Cardiac fibroblast (primary cell): ENCODE measurements at regions not wholly inside any gene's neighbourhood (a gene's known extent, or its start where the extent isn't known, plus 50 kb on each side); places are given as distances from the start of the nearest gene placed in this dataset.
A peak's percentile ranks its signal among the peaks of the same experiment; 100 is the strongest.
"Not testable (repeated sequence)": the region's sequence is repeated elsewhere in the genome, so short reads cannot be mapped to it uniquely, and the experiment has no call there.

ENCODE experiments used
- DNase-seq, 2 donors: peaks; one replicate each; pipeline versions ENCODE4 v3.0.0 to v3.0.0-alpha.2; 2010; ENCODE audit warnings: low read depth in 2 of 2
- H3K4me3 ChIP-seq, 2 donors: replicated peaks in 1 of 2; 1 replicate in 1 of 2; 2 replicates in 1 of 2; pipeline ENCODE4 v1.5.1; 2011; ENCODE audit warnings: low read depth in 2 of 2, low read length in 2 of 2, mild to moderate bottlenecking in 2 of 2, moderate library complexity in 1 of 2
- CTCF ChIP-seq: IDR thresholded peaks from one replicate; pipeline ENCODE4 v1.5.1; 2011; ENCODE audit warnings: low read depth, mild to moderate bottlenecking, low read length, inconsistent platforms

DNA sequence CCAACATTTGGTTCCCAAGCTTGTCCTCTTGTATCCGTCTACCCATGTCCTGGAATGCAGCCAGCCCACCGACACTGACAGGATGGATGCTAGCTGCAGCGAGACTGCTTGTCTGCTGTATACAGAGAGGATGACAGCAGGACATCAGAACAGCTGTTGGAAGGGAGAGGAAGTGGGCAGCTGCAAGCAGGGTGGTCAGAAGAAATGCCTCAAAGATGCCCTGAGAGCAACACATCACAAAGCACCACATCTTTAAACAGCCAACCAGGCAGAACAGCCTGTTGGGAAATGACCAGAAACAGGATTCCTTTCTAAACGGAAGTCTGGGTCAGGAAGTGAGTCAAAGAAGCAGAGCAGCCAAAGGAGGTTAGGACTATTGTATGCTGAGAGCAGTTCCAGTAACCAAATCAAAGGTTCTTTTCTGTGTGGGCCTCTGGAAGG lies 219.1 kb downstream of the NDUFS4 start:
- TF ChIP-seq CTCF, result no peak
- DNase-seq, result peak; percentile 78 to 86
- peak overlapping the region in 1 of 2 donors; percentile 21 for H3K4me3 ChIP-seq

DNA sequence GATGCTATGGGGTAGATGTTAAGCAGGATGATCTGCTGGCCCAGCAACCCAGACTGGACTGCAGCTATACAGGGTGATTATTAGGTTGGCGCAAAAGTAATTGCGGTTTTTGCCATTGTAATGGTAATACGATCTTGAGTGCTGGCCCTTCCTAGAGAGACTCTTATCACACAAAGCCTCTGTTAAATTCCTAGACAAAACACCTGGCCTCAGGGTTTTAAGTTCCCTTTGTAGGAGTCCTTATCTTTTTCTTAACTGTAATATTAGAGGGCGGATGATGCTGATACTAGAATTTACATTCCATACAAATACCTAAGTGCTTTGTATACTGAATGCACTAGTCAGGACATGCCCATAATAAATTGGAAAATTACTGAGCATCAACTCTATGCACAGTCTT lies 222.2 kb downstream of the NDUFS4 start:
- no peak for DNase-seq
- TF ChIP-seq CTCF, result no peak
- H3K4me3 ChIP-seq, result no peak overlapping the region

DNA sequence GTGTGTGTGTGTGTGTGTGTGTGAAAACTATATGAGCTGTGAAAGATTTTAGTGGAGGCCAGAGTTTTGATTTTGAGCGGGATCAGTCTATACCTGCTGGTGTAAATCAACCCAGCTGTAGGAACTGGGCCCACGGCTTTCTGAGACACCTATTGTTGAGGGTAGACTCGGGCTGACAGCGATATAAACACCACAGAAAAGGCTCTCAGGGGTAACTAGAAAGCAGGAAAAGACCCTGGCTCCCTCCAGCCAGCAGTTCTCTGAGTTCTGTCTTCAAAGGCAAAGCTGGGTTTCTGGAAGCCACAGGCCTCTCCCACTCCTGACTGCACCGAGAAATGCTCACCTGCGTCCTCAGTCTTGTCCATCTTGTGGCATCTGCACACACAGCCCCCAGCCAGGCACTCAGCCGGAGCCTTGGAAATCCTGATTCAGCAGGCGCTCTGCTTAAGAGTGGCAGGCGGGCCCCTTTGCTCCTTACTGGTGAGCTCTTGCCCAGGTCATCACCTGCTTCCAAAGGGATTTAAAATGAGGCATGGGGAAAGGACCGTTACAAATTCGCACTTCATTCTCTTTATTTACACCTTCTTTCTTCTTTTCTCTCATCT lies 223.3 kb downstream of the NDUFS4 start:
- TF ChIP-seq CTCF, result no peak
- H3K4me3 ChIP-seq, result no peak overlapping the region
- no peak for DNase-seq

GRCh38 chr5:53784596-53784995 lies 224.2 kb downstream of the NDUFS4 start:
- H3K4me3 ChIP-seq, result no peak overlapping the region
- no peak for TF ChIP-seq CTCF
- DNase-seq, result no peak

DNA sequence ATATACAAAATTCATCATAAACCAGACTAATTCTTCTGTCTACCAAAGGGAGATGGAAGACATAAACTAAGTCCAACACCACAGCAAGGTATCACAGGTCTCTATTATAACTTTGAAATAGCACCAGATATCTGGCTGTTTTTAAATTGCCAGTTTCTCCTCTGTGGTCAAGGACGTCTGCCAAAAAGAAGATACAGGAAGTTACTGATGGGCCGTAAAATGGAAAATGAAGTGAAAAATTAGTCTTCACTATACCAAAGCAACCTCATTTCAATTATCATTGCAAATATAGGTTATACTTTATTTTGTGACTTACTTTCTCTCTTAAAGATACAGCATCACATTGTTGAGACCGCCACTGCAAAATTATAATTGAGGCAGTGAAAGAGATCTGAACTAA lies 225.5 kb downstream of the NDUFS4 start:
- TF ChIP-seq CTCF, result no peak
- no peak overlapping the region for H3K4me3 ChIP-seq
- no peak for DNase-seq

DNA sequence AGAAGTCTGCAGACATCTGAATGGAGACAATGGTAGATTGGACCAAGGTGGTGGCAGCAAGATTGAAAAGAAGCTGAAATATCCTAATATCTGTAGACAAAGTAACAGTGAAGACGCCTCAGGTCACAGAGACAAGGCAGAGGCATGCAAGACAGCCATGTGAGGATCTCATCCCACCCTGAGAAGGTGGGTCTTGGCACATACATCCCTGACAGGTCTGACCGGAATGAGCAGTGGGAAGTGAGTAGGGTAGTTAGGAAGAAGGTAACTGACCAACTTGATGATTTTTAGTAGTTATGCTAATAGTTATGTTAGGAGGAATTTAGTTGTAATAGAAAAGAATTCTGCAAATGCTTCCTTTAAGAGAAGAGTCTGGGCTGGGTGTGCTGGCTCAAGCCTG lies 229.6 kb downstream of the NDUFS4 start:
- H3K4me3 ChIP-seq, result no peak overlapping the region
- DNase-seq, result no peak
- no peak for TF ChIP-seq CTCF

DNA sequence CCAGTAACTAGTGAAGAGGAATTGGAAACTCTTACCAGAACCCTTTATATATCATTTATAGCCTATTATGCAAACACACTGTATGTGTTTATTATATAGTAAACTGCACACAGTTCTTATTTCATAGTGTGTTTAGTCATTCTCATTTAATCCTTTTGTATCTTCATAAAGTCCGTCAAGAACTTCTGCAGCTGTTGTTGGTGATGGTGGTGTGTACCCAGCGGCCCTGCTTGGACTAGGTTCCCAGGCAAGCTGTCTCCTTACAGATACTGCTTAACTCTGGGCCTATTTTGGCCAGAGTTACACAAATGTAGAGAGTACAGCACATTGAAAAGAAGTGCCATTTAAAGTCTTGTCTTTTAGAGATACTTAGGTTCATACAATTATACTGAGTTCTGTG lies 231.9 kb downstream of the NDUFS4 start:
- no peak for TF ChIP-seq CTCF
- DNase-seq, result no peak

GRCh38 chr5:53799644-53800043 lies 239.2 kb downstream of the NDUFS4 start:
- H3K4me3 ChIP-seq, DNase-seq: not testable (repeated sequence)

More for the DNA sequence above, 231.9 kb downstream of the NDUFS4 start:
- no peak overlapping the region for H3K4me3 ChIP-seq

- not testable (repeated sequence) for DNase-seq
Measured at GRCh38 chr5:53808392-53808791, 248.0 kb downstream of the NDUFS4 start.

More at GRCh38 chr5:53808392-53808791, 248.0 kb downstream of the NDUFS4 start:
- not testable (repeated sequence) for H3K4me3 ChIP-seq
